CD14-positive monocyte (primary cell): ENCODE measurements at regions not wholly inside any gene's neighbourhood (a gene's known extent, or its start where the extent isn't known, plus 50 kb on each side); places are given as distances from the start of the nearest gene placed in this dataset.
A peak's percentile ranks its signal among the peaks of the same experiment; 100 is the strongest.

Experiments
- DNase-seq, 3 donors: peaks; one replicate each; pipeline ENCODE4 v3.0.0-alpha.2; 2011 to 2022
- H2AFZ ChIP-seq: 2 replicates; pipeline ENCODE4 v1.6.0; 2012; ENCODE audit warnings: mild to moderate bottlenecking, low read depth, low read length, inconsistent platforms; ENCODE audit not compliant: insufficient read depth, poor library complexity, severe bottlenecking
- H3K27ac ChIP-seq, 2 donors: 1 replicate in 1 of 2; 2 replicates in 1 of 2; pipeline ENCODE4 v1.5.1; 2012 to 2013; ENCODE audit warnings: low read length in 2 of 2, control low read depth in 1 of 2, inconsistent platforms in 1 of 2, low read depth in 1 of 2, mild to moderate bottlenecking in 1 of 2
- H3K27me3 ChIP-seq, 2 donors: one replicate each; pipeline versions ENCODE4 v1.6.0 to v1.6.1; 2011 to 2013; ENCODE audit warnings: low read length in 2 of 2; ENCODE audit not compliant: control insufficient read depth in 2 of 2, insufficient read depth in 2 of 2
- H3K36me3 ChIP-seq, 2 donors: replicated peaks in 1 of 2; 1 replicate in 1 of 2; 2 replicates in 1 of 2; pipeline versions ENCODE4 v1.5.1 to v1.6.1; 2012 to 2013; ENCODE audit warnings: low read length in 2 of 2, control low read depth in 1 of 2, inconsistent platforms in 1 of 2, mild to moderate bottlenecking in 1 of 2; ENCODE audit not compliant: insufficient read depth in 2 of 2, control insufficient read depth in 1 of 2
- H3K4me1 ChIP-seq, 2 donors: 1 replicate in 1 of 2; 2 replicates in 1 of 2; pipeline versions ENCODE4 v1.5.1 to v1.6.1; 2012 to 2013; ENCODE audit warnings: low read length in 2 of 2, control low read depth in 1 of 2, inconsistent platforms in 1 of 2, mild to moderate bottlenecking in 1 of 2, moderate library complexity in 1 of 2; ENCODE audit not compliant: insufficient read depth in 2 of 2, control insufficient read depth in 1 of 2
- H3K4me2 ChIP-seq: replicated peaks from 2 replicates; pipeline ENCODE3; 2012; ENCODE audit warnings: low read length, moderate library complexity, mild to moderate bottlenecking; ENCODE audit not compliant: poor library complexity, severe bottlenecking; ENCODE audit errors: extremely low read depth
- H3K4me3 ChIP-seq, 3 experiments: fragments of 200-600 bp in 1 of 3; sonication (generic) in 1 of 3; replicated peaks in 1 of 3; 1 replicate in 2 of 3; 2 replicates in 1 of 3; pipeline ENCODE4 v1.5.1; 2011 to 2013; ENCODE audit warnings: low read length in 3 of 3, mild to moderate bottlenecking in 3 of 3, control low read depth in 2 of 3, low read depth in 2 of 3, inconsistent platforms in 1 of 3, moderate library complexity in 1 of 3
- H3K79me2 ChIP-seq: 2 replicates; pipeline ENCODE4 v1.6.0; 2012; ENCODE audit warnings: mild to moderate bottlenecking, control low read depth, inconsistent platforms, low read length, moderate library complexity; ENCODE audit not compliant: insufficient read depth
- H3K9ac ChIP-seq: 2 replicates; pipeline ENCODE4 v1.6.0; 2017; ENCODE audit warnings: low read length, mild to moderate bottlenecking; ENCODE audit not compliant: insufficient read depth, poor library complexity, severe bottlenecking
- H3K9me3 ChIP-seq, 2 donors: replicated peaks in 1 of 2; 1 replicate in 1 of 2; 2 replicates in 1 of 2; pipeline versions ENCODE4 v1.5.1 to v1.6.1; 2012 to 2013; ENCODE audit warnings: low read length in 2 of 2, control low read depth in 1 of 2; ENCODE audit not compliant: control insufficient read depth in 1 of 2, insufficient read depth in 1 of 2
- H4K20me1 ChIP-seq: 2 replicates; pipeline ENCODE4 v1.6.0; 2012; ENCODE audit warnings: mild to moderate bottlenecking, low read length, control low read depth, moderate library complexity; ENCODE audit not compliant: insufficient read depth
- H3K27ac Mint-ChIP-seq, 7 donors: one replicate each; pipeline ENCODE4 v1.8.0; 2020; ENCODE audit warnings: mild to moderate bottlenecking in 7 of 7, mixed read lengths in 7 of 7, moderate library complexity in 6 of 7, inconsistent platforms in 2 of 7
- H3K27me3 Mint-ChIP-seq, 3 donors: one replicate each; pipeline ENCODE4 v1.8.0; 2021 to 2022; ENCODE audit warnings: low read depth in 3 of 3, mild to moderate bottlenecking in 3 of 3, mixed read lengths in 3 of 3, moderate library complexity in 3 of 3, inconsistent platforms in 1 of 3
- H3K36me3 Mint-ChIP-seq, 2 donors: one replicate each; pipeline ENCODE4 v1.8.0; 2020; ENCODE audit warnings: mixed read lengths in 2 of 2, inconsistent platforms in 1 of 2, mild to moderate bottlenecking in 1 of 2
- H3K4me1 Mint-ChIP-seq: one replicate; pipeline ENCODE4 v1.8.0; 2020; ENCODE audit warnings: mild to moderate bottlenecking, mixed read lengths
- H3K4me3 Mint-ChIP-seq, 2 donors: one replicate each; pipeline ENCODE4 v1.8.0; 2020; ENCODE audit warnings: mild to moderate bottlenecking in 2 of 2, mixed read lengths in 2 of 2, moderate library complexity in 1 of 2
- H3K9me3 Mint-ChIP-seq, 7 donors: one replicate each; pipeline ENCODE4 v1.8.0; 2020 to 2022; ENCODE audit warnings: mixed read lengths in 7 of 7, mild to moderate bottlenecking in 6 of 7, moderate library complexity in 6 of 7, inconsistent platforms in 2 of 7
- WGBS: methylation state at CpG from one replicate; pipeline ENCODE4 v1.1.5; 2013; ENCODE audit warnings: missing lambda C conversion rate; ENCODE audit not compliant: insufficient coverage; 5-methylcytosine and 5-hydroxymethylcytosine counted together
- intact Hi-C, 2 donors: fragments of 100-400 bp; cut with micrococcal nuclease; formaldehyde crosslinking; loops; one replicate each; pipeline versions ENCODE4 v1.15.0 to v1.15.1; 2023
- TF ChIP-seq, protein P1 (sequence below): fragments of 200-600 bp; IDR thresholded peaks from one replicate; pipeline ENCODE4 v1.8.0; 2022; ENCODE audit warnings: antibody characterized with exemption, mild to moderate bottlenecking

DNA sequence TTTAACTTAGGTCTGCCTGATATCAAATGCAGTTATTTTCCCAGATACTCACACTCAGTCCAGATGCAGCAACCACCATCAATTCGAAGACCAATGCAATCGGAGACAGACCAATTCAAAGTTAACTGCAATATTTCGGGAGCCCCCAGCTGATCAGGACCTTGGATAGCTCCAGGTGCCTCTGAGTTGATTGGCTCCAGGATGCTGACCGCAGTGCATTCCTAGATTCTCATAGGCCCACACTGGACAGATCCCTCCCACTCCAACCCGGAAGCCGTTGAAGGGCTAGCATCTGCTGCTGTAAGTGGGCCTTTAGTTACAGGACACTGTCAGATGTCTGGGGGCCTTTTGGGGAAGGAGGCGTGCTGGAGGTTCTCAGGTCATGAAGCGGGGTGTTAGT, 89.5 kb upstream of the ATP2B2 start:
- WGBS, result 0% methylated on average over 1 of the region's 8 CpGs
- Histone ChIP-seq H3K27me3 (no peaks in the 10 kb centered on the region), H3K9me3 (no peaks in the 10 kb centered on the region), H2AFZ (no peak overlapping the region), H3K4me2 (no peak overlapping the region), H3K9ac (no peak overlapping the region), H3K4me1 (no peaks in the 10 kb centered on the region), H3K79me2 (no peaks in the 10 kb centered on the region), H3K4me3 (no peak overlapping the region), H4K20me1 (no peaks in the 10 kb centered on the region), H3K27ac (no peak overlapping the region), H3K36me3 (no peaks in the 10 kb centered on the region)
- H3K9me3 Mint-ChIP-seq, result no peaks in the 10 kb centered on the region
- H3K4me3 Mint-ChIP-seq, result no peak overlapping the region
- DNase-seq, result peak; percentile 3 to 27 (median 11)
- H3K36me3 Mint-ChIP-seq, result no peaks in the 10 kb centered on the region
- TF ChIP-seq, protein P1, sequence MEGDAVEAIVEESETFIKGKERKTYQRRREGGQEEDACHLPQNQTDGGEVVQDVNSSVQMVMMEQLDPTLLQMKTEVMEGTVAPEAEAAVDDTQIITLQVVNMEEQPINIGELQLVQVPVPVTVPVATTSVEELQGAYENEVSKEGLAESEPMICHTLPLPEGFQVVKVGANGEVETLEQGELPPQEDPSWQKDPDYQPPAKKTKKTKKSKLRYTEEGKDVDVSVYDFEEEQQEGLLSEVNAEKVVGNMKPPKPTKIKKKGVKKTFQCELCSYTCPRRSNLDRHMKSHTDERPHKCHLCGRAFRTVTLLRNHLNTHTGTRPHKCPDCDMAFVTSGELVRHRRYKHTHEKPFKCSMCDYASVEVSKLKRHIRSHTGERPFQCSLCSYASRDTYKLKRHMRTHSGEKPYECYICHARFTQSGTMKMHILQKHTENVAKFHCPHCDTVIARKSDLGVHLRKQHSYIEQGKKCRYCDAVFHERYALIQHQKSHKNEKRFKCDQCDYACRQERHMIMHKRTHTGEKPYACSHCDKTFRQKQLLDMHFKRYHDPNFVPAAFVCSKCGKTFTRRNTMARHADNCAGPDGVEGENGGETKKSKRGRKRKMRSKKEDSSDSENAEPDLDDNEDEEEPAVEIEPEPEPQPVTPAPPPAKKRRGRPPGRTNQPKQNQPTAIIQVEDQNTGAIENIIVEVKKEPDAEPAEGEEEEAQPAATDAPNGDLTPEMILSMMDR, result no peak
- no peaks in the 10 kb centered on the region for H3K4me1 Mint-ChIP-seq
- intact Hi-C loops, result no loop called here
- no peak overlapping the region for H3K27ac Mint-ChIP-seq
- H3K27me3 Mint-ChIP-seq, result peaks cover 1 to 6% (median 5%) of the 10 kb centered on the region in 3 donors

DNA sequence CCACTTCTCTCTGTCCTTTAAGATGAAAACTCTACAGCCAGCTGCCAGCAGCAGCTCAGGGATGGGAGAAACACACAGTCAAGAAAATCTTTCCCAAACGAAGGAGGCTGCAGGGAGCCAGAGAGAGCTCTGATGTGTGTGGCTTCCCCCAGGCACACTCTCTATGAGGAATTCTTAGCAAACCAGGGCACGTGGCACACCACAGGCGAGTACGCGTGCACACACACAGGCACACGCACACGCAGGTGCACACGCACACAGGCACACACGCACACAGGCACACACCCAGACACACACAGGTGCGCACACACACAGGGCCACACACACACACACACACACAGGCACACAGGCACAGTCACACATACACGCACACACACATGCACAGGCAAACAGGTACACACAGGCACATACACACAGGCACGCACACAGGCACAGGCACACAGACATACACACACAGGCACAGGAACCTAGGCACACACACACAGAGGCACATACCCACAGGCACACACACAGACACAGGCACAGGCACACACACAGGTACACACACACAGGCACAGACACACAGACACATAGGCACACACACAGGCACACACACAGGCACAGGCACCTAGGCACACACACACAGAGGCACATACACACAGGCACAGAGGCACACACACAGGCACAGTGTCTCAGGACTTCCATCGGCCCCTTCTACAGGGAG, 91.5 kb upstream of the ATP2B2 start:
- Mint-ChIP-seq H3K27ac (peak overlapping the region in 1 of 7 donors; percentile 41), H3K36me3 (no peaks in the 10 kb centered on the region), H3K9me3 (no peaks in the 10 kb centered on the region), H3K4me3 (no peak overlapping the region), H3K27me3 (peaks cover 0 to 6% (median 5%) of the 10 kb centered on the region in 3 donors), H3K4me1 (no peaks in the 10 kb centered on the region)
- Histone ChIP-seq H4K20me1 (no peaks in the 10 kb centered on the region), H3K4me1 (no peaks in the 10 kb centered on the region), H3K9ac (no peak overlapping the region), H2AFZ (no peak overlapping the region), H3K9me3 (no peaks in the 10 kb centered on the region), H3K4me2 (no peak overlapping the region), H3K27me3 (no peaks in the 10 kb centered on the region), H3K4me3 (no peak overlapping the region), H3K79me2 (no peaks in the 10 kb centered on the region), H3K27ac (no peak overlapping the region), H3K36me3 (no peaks in the 10 kb centered on the region)
- no peak for DNase-seq
- intact Hi-C loops, result no loop called here
- 88% methylated on average over 13 of the region's 13 CpGs for WGBS
- TF ChIP-seq, protein P1, result no peak
